SK-N-SH (cell line): ENCODE measurements at regions not wholly inside any gene's neighbourhood (a gene's known extent, or its start where the extent isn't known, plus 50 kb on each side); places are given as distances from the start of the nearest gene placed in this dataset.

ENCODE experiments used
- CTCF ChIA-PET: fragments of 300-600, 350-600 bp; formaldehyde crosslinking; extraction: SDS; loops from one replicate; lab custom pipeline; 2021; lab: Yijun Ruan, JAX
- POLR2A ChIA-PET: fragments of 350-600 bp; sonication (Branson Sonifier 250); formaldehyde crosslinking; extraction: SDS; loops from one replicate; lab custom pipeline; 2020; ENCODE audit warnings: antibody characterized with exemption, inconsistent platforms; lab: Yijun Ruan, JAX
- DNase-seq: peaks from one replicate; pipeline ENCODE4 v3.0.0; 2012
- H2AFZ ChIP-seq: fragments of 200-600 bp; sonication (generic); 2 replicates; pipeline ENCODE4 v1.8.1; 2016; ENCODE audit warnings: antibody characterized with exemption, mild to moderate bottlenecking, low read depth
- H3F3A ChIP-seq: fragments of 200-600 bp; sonication (generic); replicated peaks from 2 replicates; pipeline ENCODE3; 2016; ENCODE audit warnings: antibody characterized with exemption, mild to moderate bottlenecking; ENCODE audit not compliant: insufficient read depth
- H3K27ac ChIP-seq, 2 experiments: fragments of 200-500 bp in 1 of 2; fragments of 200-600 bp in 1 of 2; sonication (Bioruptor generic) in 1 of 2; sonication (generic), shearing (Covaris generic) in 1 of 2; 2 replicates each; pipeline versions ENCODE4 v1.5.1 to v1.6.1; 2014 to 2016; ENCODE audit warnings: low read depth in 2 of 2, inconsistent platforms in 1 of 2, low read length in 1 of 2, mild to moderate bottlenecking in 1 of 2, mixed read lengths in 1 of 2
- H3K27me3 ChIP-seq: fragments of 200-600 bp; sonication (generic), shearing (Covaris generic); 2 replicates; pipeline ENCODE4 v1.6.1; 2016; ENCODE audit warnings: mixed run types; ENCODE audit not compliant: insufficient read depth
- H3K36me3 ChIP-seq, 2 experiments: fragments of 200-500 bp in 1 of 2; fragments of 200-600 bp in 1 of 2; sonication (Bioruptor generic) in 1 of 2; sonication (generic) in 1 of 2; replicated peaks in 1 of 2; 2 replicates each; pipeline versions ENCODE3 to v1.5.1; 2014 to 2016; ENCODE audit warnings: low read length in 1 of 2, mild to moderate bottlenecking in 1 of 2; ENCODE audit not compliant: insufficient read depth in 2 of 2, control insufficient read depth in 1 of 2
- H3K4me1 ChIP-seq, 2 experiments: fragments of 200-500 bp in 1 of 2; fragments of 200-600 bp in 1 of 2; sonication (Bioruptor generic) in 1 of 2; sonication (generic), shearing (Covaris generic) in 1 of 2; 2 replicates each; pipeline versions ENCODE4 v1.5.1 to v1.6.1; 2014 to 2016; ENCODE audit warnings: low read depth in 1 of 2, low read length in 1 of 2, mixed run types in 1 of 2; ENCODE audit not compliant: insufficient read depth in 2 of 2, control insufficient read depth in 1 of 2
- H3K4me2 ChIP-seq: fragments of 200-600 bp; sonication (generic), shearing (Covaris generic); 2 replicates; pipeline ENCODE4 v1.6.1; 2017; ENCODE audit warnings: mixed run types
- H3K4me3 ChIP-seq, 2 experiments: fragments of 200-500 bp in 1 of 2; fragments of 200-600 bp in 1 of 2; sonication (Bioruptor generic) in 1 of 2; sonication (generic), shearing (Covaris generic) in 1 of 2; 2 replicates each; pipeline versions ENCODE4 v1.5.1 to v1.8.1; 2014 to 2016; ENCODE audit warnings: low read depth in 2 of 2, inconsistent platforms in 1 of 2, low read length in 1 of 2, mild to moderate bottlenecking in 1 of 2, mixed read lengths in 1 of 2, moderate library complexity in 1 of 2
- H3K79me2 ChIP-seq: fragments of 200-600 bp; sonication (generic); 2 replicates; pipeline ENCODE4 v1.8.1; 2017; ENCODE audit warnings: mild to moderate bottlenecking; ENCODE audit not compliant: insufficient read depth
- H3K9ac ChIP-seq: fragments of 200-600 bp; sonication (generic); 2 replicates; pipeline ENCODE4 v1.6.1; 2017; ENCODE audit warnings: mixed run types
- H3K9me2 ChIP-seq: fragments of 200-600 bp; sonication (generic); 2 replicates; pipeline ENCODE4 v1.6.1; 2017; ENCODE audit warnings: mixed run types
- H3K9me3 ChIP-seq: fragments of 200-600 bp; sonication (generic); 2 replicates; pipeline ENCODE4 v1.6.1; 2017; ENCODE audit warnings: mixed run types, mild to moderate bottlenecking, moderate library complexity
- H4K20me1 ChIP-seq: fragments of 200-600 bp; sonication (generic); 2 replicates; pipeline ENCODE4 v1.6.1; 2017; ENCODE audit warnings: mild to moderate bottlenecking, mixed run types; ENCODE audit not compliant: insufficient read depth
- ELF1 ChIP-seq: IDR thresholded peaks from 2 replicates; pipeline ENCODE4 v1.4.0; 2012
- GABPA ChIP-seq: IDR thresholded peaks from 2 replicates; pipeline ENCODE4 v1.4.0; 2012; ENCODE audit warnings: low read depth, mild to moderate bottlenecking
- GATA2 ChIP-seq: sonication (generic); formaldehyde crosslinking; IDR thresholded peaks from 2 replicates; pipeline ENCODE4 v1.5.0; 2020; ENCODE audit warnings: mild to moderate bottlenecking, missing genetic modification reagents
- IRF3 ChIP-seq: fragments of 150-350 bp; IDR thresholded peaks from 2 replicates; pipeline ENCODE4 v1.6.1; 2016; ENCODE audit warnings: mild to moderate bottlenecking, low read depth, low read length
- MEF2A ChIP-seq: IDR thresholded peaks from 2 replicates; pipeline ENCODE4 v1.4.0; 2012; ENCODE audit warnings: low read depth, borderline replicate concordance
- MXI1 ChIP-seq: IDR thresholded peaks from 2 replicates; pipeline ENCODE4 v1.6.1; 2012; ENCODE audit warnings: mild to moderate bottlenecking, low read depth, low read length, improper control_type of control experiment
- POLR2AphosphoS5 ChIP-seq: IDR thresholded peaks from 2 replicates; pipeline ENCODE4 v1.6.1; 2012; ENCODE audit warnings: low read depth, low read length
- RAD21 ChIP-seq: IDR thresholded peaks from 2 replicates; pipeline ENCODE4 v1.6.1; 2012; ENCODE audit warnings: mild to moderate bottlenecking, low read length
- REST ChIP-seq: IDR thresholded peaks from 2 replicates; pipeline ENCODE4 v1.6.1; 2012; ENCODE audit warnings: mild to moderate bottlenecking, low read depth, low read length, moderate library complexity
- RFX5 ChIP-seq: IDR thresholded peaks from 2 replicates; pipeline ENCODE4 v1.6.1; 2012; ENCODE audit warnings: mild to moderate bottlenecking, improper control_type of control experiment, low read length
- RXRA ChIP-seq: IDR thresholded peaks from 2 replicates; pipeline ENCODE4 v1.4.0; 2012; ENCODE audit warnings: low read depth, mild to moderate bottlenecking, borderline replicate concordance
- SIN3A ChIP-seq: IDR thresholded peaks from 2 replicates; pipeline ENCODE4 v1.6.1; 2012; ENCODE audit warnings: low read depth, mild to moderate bottlenecking, low read length, moderate library complexity, borderline replicate concordance
- TCF12 ChIP-seq: IDR thresholded peaks from 2 replicates; pipeline ENCODE4 v1.4.0; 2012
- USF2 ChIP-seq: fragments of 150-350 bp; IDR thresholded peaks from 2 replicates; pipeline ENCODE4 v1.6.1; 2017; ENCODE audit warnings: antibody characterized with exemption, low read length, low read depth, borderline replicate concordance
- WGBS: methylation state at CpG from one replicate; pipeline ENCODE4 v1.1.6; 2017; ENCODE audit warnings: low lambda C conversion rate; 5-methylcytosine and 5-hydroxymethylcytosine counted together

GRCh38 chr5:143678148-143678905, 133.6 kb upstream of the HMHB1 start:
- Histone ChIP-seq H3K9me2 (0 out of 2 replicates have a peak, but pooled peaks cover 3% of the 10 kb centered on the region), H3K4me1 (peaks cover 0 to 8% of the 10 kb centered on the region in 2 experiments; a peak in 1 of 4 replicates), H3K4me3 (no peak overlapping the region), H3F3A (no peaks in the 10 kb centered on the region), H3K27ac (no peak overlapping the region), H3K9me3 (no peaks in the 10 kb centered on the region), H4K20me1 (no peaks in the 10 kb centered on the region), H3K9ac (no peak overlapping the region), H2AFZ (no peak overlapping the region), H3K79me2 (no peaks in the 10 kb centered on the region), H3K36me3 (no peaks in the 10 kb centered on the region), H3K27me3 (no peaks in the 10 kb centered on the region), H3K4me2 (no peak overlapping the region)
- CTCF ChIA-PET = no interaction called here
- POLR2A ChIA-PET = no interaction called here
- WGBS = 94% methylated on average over 1 of the region's 1 CpG
- TF ChIP-seq IRF3 = no peak
- TF ChIP-seq RFX5 = no peak
- TF ChIP-seq POLR2AphosphoS5 = no peak
- no peak for DNase-seq

GRCh38 chr5:143677403-143677802, 134.6 kb upstream of the HMHB1 start:
- Histone ChIP-seq H3K79me2 (no peaks in the 10 kb centered on the region), H3K9ac (no peak overlapping the region), H3K27me3 (no peaks in the 10 kb centered on the region), H3K4me3 (no peak overlapping the region), H4K20me1 (no peaks in the 10 kb centered on the region), H3K9me2 (0 out of 2 replicates have a peak, but pooled peaks cover 3% of the 10 kb centered on the region), H2AFZ (no peak overlapping the region), H3K4me2 (no peak overlapping the region), H3F3A (no peaks in the 10 kb centered on the region), H3K36me3 (no peaks in the 10 kb centered on the region), H3K27ac (no peak overlapping the region), H3K4me1 (peaks cover 0 to 2% of the 10 kb centered on the region in 2 experiments; a peak in 1 of 4 replicates), H3K9me3 (no peaks in the 10 kb centered on the region)
- CTCF ChIA-PET = no interaction called here
- POLR2A ChIA-PET = no interaction called here
- 91% methylated on average over 6 of the region's 6 CpGs for WGBS
- TF ChIP-seq RXRA (no peak), GATA2 (CRISPR knock-in tag) (no peak)
- DNase-seq = no peak

GRCh38 chr5:143676802-143677201, 135.2 kb upstream of the HMHB1 start:
- no peak for DNase-seq
- Histone ChIP-seq H2AFZ (no peak overlapping the region), H3K27me3 (no peaks in the 10 kb centered on the region), H3K27ac (no peak overlapping the region), H3K36me3 (no peaks in the 10 kb centered on the region), H3K4me1 (no peaks in the 10 kb centered on the region; a peak in 1 of 4 replicates), H3K4me2 (no peak overlapping the region), H3K9me2 (0 out of 2 replicates have a peak, but pooled peaks cover 3% of the 10 kb centered on the region), H4K20me1 (no peaks in the 10 kb centered on the region), H3K9ac (no peak overlapping the region), H3F3A (no peaks in the 10 kb centered on the region), H3K4me3 (no peak overlapping the region), H3K79me2 (no peaks in the 10 kb centered on the region), H3K9me3 (no peaks in the 10 kb centered on the region)
- CTCF ChIA-PET = interaction anchor here (0.8 kb wide), 1 partner anchor 9 kb away, joined by 3 read pairs; no protein-coding TSS in a partner anchor
- POLR2A ChIA-PET = no interaction called here
- WGBS = 73% methylated on average over 1 of the region's 1 CpG
- no peak for TF ChIP-seq MEF2A
- TF ChIP-seq ELF1 = no peak
- TF ChIP-seq RAD21 = no peak
- TF ChIP-seq MXI1 = no peak
- no peak for TF ChIP-seq SIN3A
- no peak for TF ChIP-seq GABPA
- TF ChIP-seq REST = no peak
- TF ChIP-seq TCF12 = no peak
- no peak for TF ChIP-seq USF2
- TF ChIP-seq IRF3 = no peak
